ENCODE measurements at regions not wholly inside any gene's neighbourhood (a gene's known extent, or its start where the extent isn't known, plus 50 kb on each side); places are given as distances from the start of the nearest gene placed in this dataset.

DNA sequence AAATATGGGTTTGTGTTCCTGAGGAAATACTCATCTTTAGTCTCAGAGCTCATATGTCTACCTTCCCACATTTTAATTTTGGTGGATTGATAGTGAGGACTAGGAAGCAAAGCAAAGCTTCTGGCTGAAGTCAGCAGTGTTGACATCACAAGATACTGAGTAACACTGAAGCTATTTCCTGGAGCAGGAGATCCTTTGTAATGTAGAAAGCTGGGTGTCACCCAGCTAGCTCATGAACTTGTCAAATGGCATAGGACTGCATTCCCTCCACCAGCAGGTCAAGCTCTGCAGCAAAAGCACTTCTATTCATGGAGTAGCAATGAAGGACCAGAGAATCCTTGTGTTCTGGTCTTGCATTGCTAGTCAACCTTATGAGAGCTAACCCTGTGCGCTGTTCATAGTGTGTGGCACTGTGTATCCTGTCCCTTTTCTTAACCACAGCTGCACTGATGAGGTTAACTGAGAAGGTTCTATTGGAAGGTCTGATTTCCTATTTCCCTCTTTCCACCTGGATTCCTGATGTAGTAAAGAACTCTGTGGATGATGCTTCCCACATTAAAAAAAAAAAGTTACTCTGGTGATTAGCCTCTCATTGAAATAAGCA lies 94.8 kb upstream of the ZNF804B start:
- intact Hi-C loops (cut with micrococcal nuclease): no loop called here
- Mint-ChIP-seq H3K27me3 (ENCODE audit: insufficient read depth) (no peaks in the 10 kb centered on the region), H3K27ac (no peak overlapping the region), H3K4me1 (ENCODE audit: low read depth) (no peaks in the 10 kb centered on the region), H3K4me3 (no peak overlapping the region), H3K36me3 (ENCODE audit: low read depth) (no peaks in the 10 kb centered on the region), H3K9me3 (no peaks in the 10 kb centered on the region)
- DNase-seq (ENCODE audit: low spot score): no peak

GRCh38 chr7:88661921-88662320 lies 97.6 kb upstream of the ZNF804B start:
- no peaks in the 10 kb centered on the region for H3K36me3 Mint-ChIP-seq (ENCODE audit: low read depth)
- H3K27me3 Mint-ChIP-seq (ENCODE audit: insufficient read depth): no peaks in the 10 kb centered on the region
- no peak for DNase-seq (ENCODE audit: low spot score)
- no peak overlapping the region for H3K4me3 Mint-ChIP-seq
- intact Hi-C loops (cut with micrococcal nuclease): no loop called here
- H3K4me1 Mint-ChIP-seq (ENCODE audit: low read depth): no peaks in the 10 kb centered on the region
- no peak overlapping the region for H3K27ac Mint-ChIP-seq
- no peaks in the 10 kb centered on the region for H3K9me3 Mint-ChIP-seq

- intact Hi-C loops (cut with micrococcal nuclease): no loop called here
- Mint-ChIP-seq H3K27me3 (ENCODE audit: insufficient read depth) (peaks cover 2% of the 10 kb centered on the region), H3K27ac (no peak overlapping the region), H3K4me3 (no peak overlapping the region), H3K36me3 (ENCODE audit: low read depth) (no peaks in the 10 kb centered on the region), H3K9me3 (no peaks in the 10 kb centered on the region), H3K4me1 (ENCODE audit: low read depth) (no peaks in the 10 kb centered on the region)
- no peak for DNase-seq (ENCODE audit: low spot score)
These were observed 111.7 kb upstream of the ZNF804B start for GRCh38 chr7:88647825-88648224.

- Mint-ChIP-seq H3K27me3 (ENCODE audit: insufficient read depth) (no peaks in the 10 kb centered on the region), H3K36me3 (ENCODE audit: low read depth) (no peaks in the 10 kb centered on the region), H3K4me1 (ENCODE audit: low read depth) (no peaks in the 10 kb centered on the region), H3K4me3 (no peak overlapping the region), H3K27ac (no peak overlapping the region), H3K9me3 (no peaks in the 10 kb centered on the region)
- no peak for DNase-seq (ENCODE audit: low spot score)
- intact Hi-C loops (cut with micrococcal nuclease): no loop called here
These were observed 120.9 kb upstream of the ZNF804B start for GRCh38 chr7:88638583-88638982.

DNA sequence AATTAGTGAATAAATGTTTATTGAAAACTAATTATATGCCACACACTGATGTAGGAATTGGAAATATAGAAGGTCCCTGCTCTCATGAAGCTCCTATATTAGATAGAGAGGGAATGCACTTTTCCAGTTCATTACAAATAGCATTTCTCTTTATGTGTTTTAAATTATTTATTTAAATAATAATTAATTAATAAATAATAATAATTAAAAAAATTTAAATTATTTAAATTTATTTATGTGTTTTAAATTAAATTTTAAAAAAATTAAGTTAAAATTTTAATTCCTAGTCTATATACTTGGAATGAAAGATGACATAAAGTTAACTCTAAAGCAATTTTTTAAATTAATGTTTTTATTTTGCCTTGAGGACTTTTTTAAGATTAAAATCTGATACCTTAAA lies 121.7 kb upstream of the ZNF804B start:
- Mint-ChIP-seq H3K27me3 (ENCODE audit: insufficient read depth) (no peaks in the 10 kb centered on the region), H3K4me1 (ENCODE audit: low read depth) (no peaks in the 10 kb centered on the region), H3K36me3 (ENCODE audit: low read depth) (no peaks in the 10 kb centered on the region), H3K9me3 (no peaks in the 10 kb centered on the region), H3K27ac (no peak overlapping the region), H3K4me3 (no peak overlapping the region)
- intact Hi-C loops (cut with micrococcal nuclease): no loop called here
- DNase-seq (ENCODE audit: low spot score): no peak

DNA sequence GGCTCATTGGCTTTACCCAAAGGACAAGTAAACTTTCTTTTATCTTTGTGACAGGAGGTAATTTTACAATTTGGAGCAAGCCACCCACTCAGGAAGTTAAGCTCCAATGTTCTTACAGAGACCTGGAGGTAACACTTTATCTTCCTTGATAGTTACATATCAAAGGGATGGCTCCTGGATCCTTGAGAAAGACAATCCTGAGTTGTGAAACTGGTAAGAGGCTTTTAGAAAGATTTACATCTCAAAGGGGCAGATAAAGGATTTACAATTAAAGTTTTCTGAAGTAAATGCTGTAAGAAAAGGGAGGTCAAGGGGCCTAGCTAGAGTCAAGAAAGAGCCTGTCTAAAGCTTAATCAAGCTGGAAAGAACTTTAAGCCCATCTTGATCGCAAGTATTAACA lies 124.4 kb upstream of the ZNF804B start:
- no peaks in the 10 kb centered on the region for H3K4me1 Mint-ChIP-seq (ENCODE audit: low read depth)
- no peak overlapping the region for H3K4me3 Mint-ChIP-seq
- intact Hi-C loops (cut with micrococcal nuclease): no loop called here
- no peaks in the 10 kb centered on the region for H3K27me3 Mint-ChIP-seq (ENCODE audit: insufficient read depth)
- H3K9me3 Mint-ChIP-seq: no peaks in the 10 kb centered on the region
- DNase-seq (ENCODE audit: low spot score): no peak
- H3K27ac Mint-ChIP-seq: no peak overlapping the region
- no peaks in the 10 kb centered on the region for H3K36me3 Mint-ChIP-seq (ENCODE audit: low read depth)

DNA sequence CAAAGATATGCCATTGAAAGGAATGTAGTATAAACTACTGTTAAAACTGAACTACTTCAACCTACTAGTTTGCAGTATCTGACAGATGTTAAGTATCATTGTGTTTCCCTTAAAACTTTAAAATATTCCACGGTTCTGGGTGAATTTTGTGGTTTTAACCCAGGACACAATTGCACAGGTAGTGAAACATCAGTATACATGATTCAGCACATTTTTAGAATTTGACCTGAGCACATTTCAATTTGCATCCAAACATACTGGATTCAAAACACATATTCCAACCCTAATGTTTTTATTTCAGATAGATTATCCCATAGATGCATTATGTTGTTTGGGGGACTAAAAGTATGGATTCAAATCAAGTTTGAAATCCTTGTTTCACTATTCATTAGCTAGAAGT lies 129.9 kb upstream of the ZNF804B start:
- Mint-ChIP-seq H3K36me3 (ENCODE audit: low read depth) (no peaks in the 10 kb centered on the region), H3K4me1 (ENCODE audit: low read depth) (no peaks in the 10 kb centered on the region), H3K9me3 (no peaks in the 10 kb centered on the region), H3K27me3 (ENCODE audit: insufficient read depth) (no peaks in the 10 kb centered on the region), H3K27ac (no peak overlapping the region), H3K4me3 (no peak overlapping the region)
- no peak for DNase-seq (ENCODE audit: low spot score)
- intact Hi-C loops (cut with micrococcal nuclease): no loop called here

GRCh38 chr7:88628363-88629085 lies 131.0 kb upstream of the ZNF804B start:
- no peaks in the 10 kb centered on the region for H3K36me3 Mint-ChIP-seq (ENCODE audit: low read depth)
- H3K4me1 Mint-ChIP-seq (ENCODE audit: low read depth): no peaks in the 10 kb centered on the region
- intact Hi-C loops (cut with micrococcal nuclease): no loop called here
- no peak overlapping the region for H3K4me3 Mint-ChIP-seq
- no peaks in the 10 kb centered on the region for H3K27me3 Mint-ChIP-seq (ENCODE audit: insufficient read depth)
- H3K27ac Mint-ChIP-seq: no peak overlapping the region
- H3K9me3 Mint-ChIP-seq: no peaks in the 10 kb centered on the region
- DNase-seq (ENCODE audit: low spot score): no peak

GRCh38 chr7:88617185-88617584 lies 142.3 kb upstream of the ZNF804B start:
- no peak for DNase-seq (ENCODE audit: low spot score)
- intact Hi-C loops (cut with micrococcal nuclease): no loop called here
- Mint-ChIP-seq H3K27ac (no peak overlapping the region), H3K4me1 (ENCODE audit: low read depth) (no peaks in the 10 kb centered on the region), H3K4me3 (no peak overlapping the region), H3K27me3 (ENCODE audit: insufficient read depth) (no peaks in the 10 kb centered on the region), H3K36me3 (ENCODE audit: low read depth) (no peaks in the 10 kb centered on the region), H3K9me3 (no peaks in the 10 kb centered on the region)

DNA sequence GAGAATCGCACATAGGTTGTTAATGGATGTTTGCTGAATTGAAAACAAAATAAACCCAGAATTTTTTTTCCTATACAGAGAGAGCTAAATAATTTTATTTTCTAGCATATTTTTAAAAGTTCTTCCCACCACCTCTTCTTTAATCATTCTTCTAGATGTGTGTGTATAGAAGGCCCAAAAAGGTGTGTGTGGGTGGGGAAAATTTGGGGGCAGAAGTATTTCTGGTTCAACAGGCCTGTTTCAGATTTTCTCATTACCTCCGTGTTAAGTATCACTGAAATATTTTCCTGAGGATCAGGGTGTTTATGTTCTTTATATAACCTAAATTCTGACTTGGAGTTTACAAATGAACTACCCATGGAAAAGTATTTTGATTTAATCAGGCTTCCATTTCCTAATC lies 144.2 kb upstream of the ZNF804B start:
- Mint-ChIP-seq H3K27ac (no peak overlapping the region), H3K36me3 (ENCODE audit: low read depth) (no peaks in the 10 kb centered on the region), H3K27me3 (ENCODE audit: insufficient read depth) (no peaks in the 10 kb centered on the region), H3K4me3 (no peak overlapping the region), H3K4me1 (ENCODE audit: low read depth) (no peaks in the 10 kb centered on the region), H3K9me3 (no peaks in the 10 kb centered on the region)
- intact Hi-C loops (cut with micrococcal nuclease): no loop called here
- no peak for DNase-seq (ENCODE audit: low spot score)

GRCh38 chr7:88614736-88615135 lies 144.8 kb upstream of the ZNF804B start:
- H3K27me3 Mint-ChIP-seq (ENCODE audit: insufficient read depth): no peaks in the 10 kb centered on the region
- no peak for DNase-seq (ENCODE audit: low spot score)
- no peak overlapping the region for H3K4me3 Mint-ChIP-seq
- H3K27ac Mint-ChIP-seq: no peak overlapping the region
- no peaks in the 10 kb centered on the region for H3K9me3 Mint-ChIP-seq
- no peaks in the 10 kb centered on the region for H3K36me3 Mint-ChIP-seq (ENCODE audit: low read depth)
- no peaks in the 10 kb centered on the region for H3K4me1 Mint-ChIP-seq (ENCODE audit: low read depth)
- intact Hi-C loops (cut with micrococcal nuclease): no loop called here

DNA sequence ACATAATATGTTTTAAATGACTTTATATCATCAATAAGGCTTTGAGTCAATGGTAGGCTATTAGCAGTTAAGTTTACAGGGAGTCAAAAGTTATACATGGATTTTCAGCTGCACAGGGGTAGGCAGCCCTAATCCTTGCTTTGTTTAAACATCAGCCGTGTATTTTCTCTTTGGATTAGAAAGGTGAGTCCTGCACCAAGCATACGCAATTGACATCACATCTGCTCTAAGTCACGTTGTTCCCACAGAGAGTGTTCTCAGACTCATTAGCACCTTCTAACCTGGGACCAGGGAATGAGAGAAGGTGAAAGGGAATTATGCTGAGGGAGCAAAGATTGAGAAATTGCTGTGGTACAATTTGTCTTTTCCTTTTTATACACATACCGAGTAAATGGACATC lies 148.6 kb upstream of the ZNF804B start:
- intact Hi-C loops (cut with micrococcal nuclease): no loop called here

DNA sequence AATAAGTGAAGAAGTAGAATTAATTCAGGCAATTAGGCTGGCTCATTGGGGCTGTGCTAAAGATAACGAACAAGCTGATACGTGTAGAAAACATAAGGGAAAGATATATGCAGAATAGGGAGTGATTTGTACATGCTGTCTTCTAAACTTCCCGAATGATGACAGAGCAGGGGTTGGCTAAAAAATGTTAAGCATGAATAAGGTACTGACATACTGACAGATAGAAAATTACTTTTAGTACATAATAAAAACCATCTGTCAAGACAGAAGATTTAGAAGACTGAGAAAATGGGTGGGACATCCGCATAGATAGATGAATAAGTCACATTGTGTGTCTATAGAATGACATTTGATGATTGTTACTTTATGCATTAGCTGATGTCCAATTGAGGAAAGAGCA lies 158.8 kb upstream of the ZNF804B start:
- no peaks in the 10 kb centered on the region for H3K36me3 Mint-ChIP-seq (ENCODE audit: low read depth)
- intact Hi-C loops (cut with micrococcal nuclease): no loop called here

More for the DNA sequence above, 148.6 kb upstream of the ZNF804B start:
- Mint-ChIP-seq H3K4me3 (no peak overlapping the region), H3K4me1 (ENCODE audit: low read depth) (no peaks in the 10 kb centered on the region), H3K36me3 (ENCODE audit: low read depth) (no peaks in the 10 kb centered on the region), H3K27ac (no peak overlapping the region), H3K27me3 (ENCODE audit: insufficient read depth) (no peaks in the 10 kb centered on the region), H3K9me3 (no peaks in the 10 kb centered on the region)
- no peak for DNase-seq (ENCODE audit: low spot score)

GRCh38 chr7:88599528-88599927 lies 160.0 kb upstream of the ZNF804B start:
- Mint-ChIP-seq H3K4me3 (no peak overlapping the region), H3K27ac (no peak overlapping the region), H3K36me3 (ENCODE audit: low read depth) (no peaks in the 10 kb centered on the region), H3K9me3 (no peaks in the 10 kb centered on the region), H3K4me1 (ENCODE audit: low read depth) (no peaks in the 10 kb centered on the region), H3K27me3 (ENCODE audit: insufficient read depth) (no peaks in the 10 kb centered on the region)
- intact Hi-C loops (cut with micrococcal nuclease): no loop called here
- DNase-seq (ENCODE audit: low spot score): no peak

More for the DNA sequence above, 158.8 kb upstream of the ZNF804B start:
- no peak for DNase-seq (ENCODE audit: low spot score)
- Mint-ChIP-seq H3K4me3 (no peak overlapping the region), H3K27ac (no peak overlapping the region), H3K27me3 (ENCODE audit: insufficient read depth) (no peaks in the 10 kb centered on the region), H3K4me1 (ENCODE audit: low read depth) (no peaks in the 10 kb centered on the region), H3K9me3 (no peaks in the 10 kb centered on the region)

Measured in activated T-helper 1 cell treated with anti-CD3 and anti-CD28 coated beads, Interleukin-12 subunit alpha, Interleukin-12 subunit beta, Interleukin-2, Interleukin-4 antibody, amounts not matched to agents 30 ng/mL and 10 ng/mL and 1 ng/mL, durations not matched to agents 14 hours and 24 hours and 36 hours (primary cell).